ENCODE measurements at regions not wholly inside any gene's neighbourhood (a gene's known extent, or its start where the extent isn't known, plus 50 kb on each side); places are given as distances from the start of the nearest gene placed in this dataset.

DNA sequence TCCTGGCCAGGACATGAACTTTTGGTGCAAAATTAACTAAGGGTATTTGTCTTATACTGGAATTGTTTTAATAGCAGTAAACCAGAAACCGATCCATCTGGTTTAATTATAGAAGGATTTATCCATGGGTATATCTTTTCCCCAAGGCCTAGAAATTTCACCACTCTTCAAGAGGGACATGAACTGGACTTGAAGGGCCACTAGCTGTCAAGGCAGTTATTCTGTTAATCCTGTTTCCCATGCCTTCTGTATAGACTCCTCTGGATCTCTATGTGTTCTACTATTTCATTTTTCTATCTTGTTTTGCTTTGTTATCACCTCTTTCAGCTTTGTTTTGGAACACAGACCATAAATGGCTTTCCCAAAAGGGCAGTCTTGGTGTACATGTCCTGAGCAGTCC lies 467.6 kb downstream of the KIF4B start:
- TF ChIP-seq, protein P1, sequence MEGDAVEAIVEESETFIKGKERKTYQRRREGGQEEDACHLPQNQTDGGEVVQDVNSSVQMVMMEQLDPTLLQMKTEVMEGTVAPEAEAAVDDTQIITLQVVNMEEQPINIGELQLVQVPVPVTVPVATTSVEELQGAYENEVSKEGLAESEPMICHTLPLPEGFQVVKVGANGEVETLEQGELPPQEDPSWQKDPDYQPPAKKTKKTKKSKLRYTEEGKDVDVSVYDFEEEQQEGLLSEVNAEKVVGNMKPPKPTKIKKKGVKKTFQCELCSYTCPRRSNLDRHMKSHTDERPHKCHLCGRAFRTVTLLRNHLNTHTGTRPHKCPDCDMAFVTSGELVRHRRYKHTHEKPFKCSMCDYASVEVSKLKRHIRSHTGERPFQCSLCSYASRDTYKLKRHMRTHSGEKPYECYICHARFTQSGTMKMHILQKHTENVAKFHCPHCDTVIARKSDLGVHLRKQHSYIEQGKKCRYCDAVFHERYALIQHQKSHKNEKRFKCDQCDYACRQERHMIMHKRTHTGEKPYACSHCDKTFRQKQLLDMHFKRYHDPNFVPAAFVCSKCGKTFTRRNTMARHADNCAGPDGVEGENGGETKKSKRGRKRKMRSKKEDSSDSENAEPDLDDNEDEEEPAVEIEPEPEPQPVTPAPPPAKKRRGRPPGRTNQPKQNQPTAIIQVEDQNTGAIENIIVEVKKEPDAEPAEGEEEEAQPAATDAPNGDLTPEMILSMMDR (IDR thresholded peaks at IDR 0.05): no peak
- TF ChIP-seq POLR2AphosphoS5 (IDR thresholded peaks at IDR 0.05) (no peak), POLR2A (IDR thresholded peaks at IDR 0.05) (no peak)
